H9 (cell line): ENCODE measurements at regions not wholly inside any gene's neighbourhood (a gene's known extent, or its start where the extent isn't known, plus 50 kb on each side); places are given as distances from the start of the nearest gene placed in this dataset.

ENCODE experiments used
- DNase-seq: peaks from one replicate; pipeline ENCODE4 v3.0.0-alpha.2; 2017
- H2AFZ ChIP-seq: one replicate; pipeline ENCODE4 v1.6.1; 2013; ENCODE audit warnings: mild to moderate bottlenecking, low read length, control low read depth, moderate library complexity
- H2AK5ac ChIP-seq: 2 replicates; pipeline ENCODE4 v1.6.1; 2013; ENCODE audit warnings: low read length, control low read depth, mixed read lengths; ENCODE audit not compliant: insufficient read length
- H2BK120ac ChIP-seq: one replicate; pipeline ENCODE4 v1.6.1; 2013; ENCODE audit warnings: low read depth, mild to moderate bottlenecking, low read length, control low read depth, inconsistent platforms; ENCODE audit not compliant: poor library complexity, severe bottlenecking
- H2BK12ac ChIP-seq: 2 replicates; pipeline ENCODE4 v1.6.1; 2013; ENCODE audit warnings: low read length, control low read depth, mixed read lengths, low read depth; ENCODE audit not compliant: insufficient read length
- H2BK15ac ChIP-seq: 2 replicates; pipeline ENCODE4 v1.6.1; 2013; ENCODE audit warnings: low read depth, low read length, control low read depth
- H2BK20ac ChIP-seq: one replicate; pipeline ENCODE4 v1.6.1; 2013; ENCODE audit warnings: low read depth, mild to moderate bottlenecking, low read length, control low read depth, inconsistent platforms; ENCODE audit not compliant: poor library complexity, severe bottlenecking
- H2BK5ac ChIP-seq: 2 replicates; pipeline ENCODE4 v1.6.1; 2013; ENCODE audit warnings: low read length, control low read depth, mixed read lengths; ENCODE audit not compliant: insufficient read length
- H3K14ac ChIP-seq: 2 replicates; pipeline ENCODE4 v1.6.1; 2013; ENCODE audit warnings: low read length, control low read depth; ENCODE audit not compliant: insufficient read depth
- H3K18ac ChIP-seq: 2 replicates; pipeline ENCODE4 v1.6.1; 2013; ENCODE audit warnings: low read depth, mild to moderate bottlenecking, mixed read lengths, low read length, control low read depth; ENCODE audit not compliant: insufficient read length
- H3K23ac ChIP-seq: 2 replicates; pipeline ENCODE4 v1.6.1; 2013; ENCODE audit warnings: low read length, control low read depth, mixed read lengths, low read depth; ENCODE audit not compliant: insufficient read length
- H3K23me2 ChIP-seq: 2 replicates; pipeline ENCODE4 v1.6.1; 2013; ENCODE audit warnings: low read depth, mild to moderate bottlenecking, mixed read lengths, low read length, control low read depth; ENCODE audit not compliant: insufficient read length, poor library complexity, severe bottlenecking
- H3K27ac ChIP-seq: 2 replicates; pipeline ENCODE4 v1.5.1; 2013; ENCODE audit warnings: low read length, control low read depth, mixed read lengths, low read depth; ENCODE audit not compliant: insufficient read length
- H3K27me3 ChIP-seq: 2 replicates; pipeline ENCODE4 v1.6.1; 2013; ENCODE audit warnings: low read length, control low read depth, inconsistent platforms; ENCODE audit not compliant: insufficient read depth
- H3K4ac ChIP-seq: 2 replicates; pipeline ENCODE4 v1.6.1; 2013; ENCODE audit warnings: low read depth, mild to moderate bottlenecking, control low read depth, inconsistent platforms, low read length, moderate library complexity
- H3K4me1 ChIP-seq: 2 replicates; pipeline ENCODE4 v1.6.1; 2013; ENCODE audit warnings: low read length, control low read depth, inconsistent platforms; ENCODE audit not compliant: insufficient read depth
- H3K4me2 ChIP-seq: 2 replicates; pipeline ENCODE4 v1.6.1; 2013; ENCODE audit warnings: low read length, control low read depth, mixed read lengths; ENCODE audit not compliant: insufficient read length, insufficient read depth
- H3K56ac ChIP-seq: 2 replicates; pipeline ENCODE4 v1.6.1; 2013; ENCODE audit warnings: low read depth, mild to moderate bottlenecking, mixed read lengths, low read length, control low read depth; ENCODE audit not compliant: insufficient read length
- H3K79me1 ChIP-seq: 2 replicates; pipeline ENCODE4 v1.6.1; 2013; ENCODE audit warnings: low read depth, mild to moderate bottlenecking, moderate library complexity, low read length, control low read depth, inconsistent platforms; ENCODE audit not compliant: insufficient read depth, poor library complexity, severe bottlenecking
- H3K79me2 ChIP-seq: 2 replicates; pipeline ENCODE4 v1.6.1; 2013; ENCODE audit warnings: low read length, control low read depth, inconsistent platforms; ENCODE audit not compliant: insufficient read depth
- H3K9ac ChIP-seq: 2 replicates; pipeline ENCODE4 v1.6.1; 2013; ENCODE audit warnings: low read length, control low read depth, mixed read lengths; ENCODE audit not compliant: insufficient read length; ENCODE audit errors: extremely low read depth
- H3K9me3 ChIP-seq: one replicate; pipeline ENCODE4 v1.6.1; 2013; ENCODE audit warnings: low read depth, low read length, inconsistent platforms; ENCODE audit not compliant: control insufficient read depth
- H3T11ph ChIP-seq: one replicate; pipeline ENCODE4 v1.6.1; 2013; ENCODE audit warnings: mild to moderate bottlenecking, low read length, control low read depth, inconsistent platforms
- H4K20me1 ChIP-seq: one replicate; pipeline ENCODE4 v1.6.1; 2013; ENCODE audit not compliant: control insufficient read depth, insufficient read length, insufficient read depth
- H4K5ac ChIP-seq: 2 replicates; pipeline ENCODE4 v1.6.1; 2013; ENCODE audit warnings: low read depth, mild to moderate bottlenecking, mixed read lengths, low read length, control low read depth; ENCODE audit not compliant: insufficient read length
- H4K8ac ChIP-seq: replicated peaks from 2 replicates; pipeline ENCODE4 v1.6.1; 2013; ENCODE audit warnings: low read length, control low read depth, mixed read lengths, low read depth; ENCODE audit not compliant: insufficient read length
- H4K91ac ChIP-seq: 2 replicates; pipeline ENCODE4 v1.6.1; 2013; ENCODE audit warnings: low read depth, mild to moderate bottlenecking, moderate library complexity, mixed read lengths, low read length, control low read depth; ENCODE audit not compliant: insufficient read length
- H3K27ac Mint-ChIP-seq, 3 experiments: 2 replicates in 2 of 3; 3 replicates in 1 of 3; pipeline ENCODE4 v1.8.0; 2020 to 2021; ENCODE audit warnings: mixed read lengths in 3 of 3, mild to moderate bottlenecking in 1 of 3, moderate library complexity in 1 of 3
- H3K27me3 Mint-ChIP-seq: 2 replicates; pipeline ENCODE4 v1.8.0; 2021; ENCODE audit warnings: low read depth, mild to moderate bottlenecking, moderate library complexity, mixed read lengths
- H3K36me3 Mint-ChIP-seq, 3 experiments: 2 replicates in 2 of 3; 3 replicates in 1 of 3; pipeline ENCODE4 v1.8.0; 2020 to 2021; ENCODE audit warnings: low read depth in 3 of 3, mixed read lengths in 3 of 3; ENCODE audit not compliant: insufficient read depth in 1 of 3
- H3K4me1 Mint-ChIP-seq, 2 experiments: 2 replicates each; pipeline ENCODE4 v1.8.0; 2020; ENCODE audit warnings: mixed read lengths in 2 of 2
- H3K4me3 Mint-ChIP-seq, 2 experiments: 2 replicates in 1 of 2; 3 replicates in 1 of 2; pipeline ENCODE4 v1.8.0; 2020 to 2021; ENCODE audit warnings: mild to moderate bottlenecking in 2 of 2, mixed read lengths in 2 of 2, moderate library complexity in 1 of 2
- H3K9me3 Mint-ChIP-seq, 2 experiments: 2 replicates in 1 of 2; 3 replicates in 1 of 2; pipeline ENCODE4 v1.8.0; 2020; ENCODE audit warnings: mild to moderate bottlenecking in 2 of 2, mixed read lengths in 2 of 2, moderate library complexity in 1 of 2
- CTCF ChIP-seq: fragments of 200-600 bp; sonication (generic); conservative IDR thresholded peaks from 3 replicates; pipeline ENCODE4 v1.8.0; 2021; ENCODE audit warnings: antibody characterized with exemption, mild to moderate bottlenecking
- WGBS: extraction: QIAGEN DNeasy Blood & Tissue Kit; methylation state at CpG from one replicate; pipeline ENCODE4 v1.1.7; 2013; ENCODE audit warnings: missing lambda C conversion rate, low lambda C conversion rate, mixed read lengths; ENCODE audit not compliant: insufficient read length; ENCODE audit errors: extremely low coverage; 5-methylcytosine and 5-hydroxymethylcytosine counted together

DNA sequence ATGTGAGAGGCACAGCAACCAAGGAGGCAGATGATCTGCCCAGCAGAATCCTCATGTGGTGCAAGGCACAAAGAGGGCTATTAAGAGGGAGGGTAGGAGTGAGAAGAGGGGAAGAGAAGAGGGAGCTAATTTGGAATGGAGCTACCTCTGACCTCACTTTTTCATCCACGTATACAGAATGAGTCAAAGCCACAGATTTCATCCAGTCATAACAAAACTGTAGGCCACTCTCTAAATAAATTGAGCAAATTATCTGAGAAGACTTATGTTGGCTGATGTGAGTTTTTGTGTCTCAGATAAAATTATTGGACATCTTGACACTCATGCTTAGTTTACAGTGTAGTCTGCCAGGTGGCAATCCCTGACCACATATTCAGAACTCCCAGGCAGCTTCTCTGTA lies 325.6 kb downstream of the TTLL7 start:
- H3T11ph ChIP-seq: no peak overlapping the region
- H4K20me1 ChIP-seq: no peaks in the 10 kb centered on the region
- no peak overlapping the region for H3K14ac ChIP-seq
- H3K79me1 ChIP-seq: no peaks in the 10 kb centered on the region
- no peak overlapping the region for H2BK20ac ChIP-seq
- H4K91ac ChIP-seq: no peak overlapping the region
- H3K4me1 ChIP-seq: no peaks in the 10 kb centered on the region
- no peaks in the 10 kb centered on the region for H3K23me2 ChIP-seq
- Mint-ChIP-seq H3K9me3 (peaks cover 6 to 7% of the 10 kb centered on the region in 2 experiments), H3K4me1 (no peaks in the 10 kb centered on the region), H3K27ac (no peak overlapping the region), H3K4me3 (no peak overlapping the region), H3K27me3 (0 out of 2 replicates have a peak, but pooled peaks cover 1% of the 10 kb centered on the region), H3K36me3 (peaks cover 5 to 8% (median 6%) of the 10 kb centered on the region in 3 experiments; a peak in 6 of 7 replicates)
- H4K5ac ChIP-seq: no peak overlapping the region
- no peak for TF ChIP-seq CTCF
- no peak overlapping the region for H3K56ac ChIP-seq
- no peak overlapping the region for H3K18ac ChIP-seq
- no peak overlapping the region for H2AFZ ChIP-seq
- no peaks in the 10 kb centered on the region for H3K79me2 ChIP-seq
- H3K9me3 ChIP-seq: no peaks in the 10 kb centered on the region
- DNase-seq: no peak
- no peak overlapping the region for H2BK12ac ChIP-seq
- H2AK5ac ChIP-seq: no peak overlapping the region
- no peak overlapping the region for H4K8ac ChIP-seq
- no peak overlapping the region for H3K27ac ChIP-seq
- no peak overlapping the region for H3K4ac ChIP-seq
- H3K9ac ChIP-seq: no peak overlapping the region
- H2BK5ac ChIP-seq: no peak overlapping the region
- no peak overlapping the region for H3K23ac ChIP-seq
- H2BK120ac ChIP-seq: no peak overlapping the region
- no peaks in the 10 kb centered on the region for H3K27me3 ChIP-seq
- no CpG with 5 or more reads among the region's 1 CpG for WGBS
- no peak overlapping the region for H2BK15ac ChIP-seq
- no peak overlapping the region for H3K4me2 ChIP-seq
